K562 (cell line): ENCODE measurements at regions not wholly inside any gene's neighbourhood (a gene's known extent, or its start where the extent isn't known, plus 50 kb on each side); places are given as distances from the start of the nearest gene placed in this dataset.

Source experiments
- CREB3L1 ChIP-seq: fragments of 450-650 bp; IDR thresholded peaks from 2 replicates; pipeline ENCODE4 v1.6.1; 2014; ENCODE audit warnings: low read depth, mild to moderate bottlenecking, moderate library complexity, borderline replicate concordance
- DDX20 ChIP-seq: fragments of 450-650 bp; IDR thresholded peaks from 2 replicates; pipeline ENCODE4 v1.6.1; 2016; ENCODE audit warnings: missing genetic modification characterization, low read depth, mild to moderate bottlenecking, missing compliant biosample characterization, moderate library complexity
- KLF1 ChIP-seq: fragments of 450-650 bp; IDR thresholded peaks from 2 replicates; pipeline ENCODE4 v1.6.1; 2016; ENCODE audit warnings: missing genetic modification characterization, missing compliant biosample characterization
- NCOR1 ChIP-seq: fragments of 450-650 bp; IDR thresholded peaks from 2 replicates; pipeline ENCODE4 v1.6.1; 2016; ENCODE audit warnings: mild to moderate bottlenecking, moderate library complexity
- NEUROD1 ChIP-seq: fragments of 150-350 bp; IDR thresholded peaks from 2 replicates; pipeline ENCODE4 v1.6.1; 2014; ENCODE audit warnings: borderline replicate concordance, low read length, low read depth; ENCODE audit not compliant: partially characterized antibody
- PCBP1 ChIP-seq: fragments of 200-400 bp; formaldehyde crosslinking; IDR thresholded peaks from 2 replicates; pipeline ENCODE4 v1.6.1; 2018; ENCODE audit warnings: mild to moderate bottlenecking, low read depth, low read length; ENCODE audit not compliant: poor library complexity, severe bottlenecking
- SMAD3 ChIP-seq: fragments of 450-650 bp; formaldehyde crosslinking; conservative IDR thresholded peaks from 2 replicates; pipeline ENCODE4 v1.4.0; 2020; ENCODE audit warnings: mild to moderate bottlenecking
- SMAD4 ChIP-seq: fragments of 250-450 bp; sonication (Bioruptor Pico); conservative IDR thresholded peaks from 2 replicates; pipeline ENCODE4 v1.8.0; 2021; ENCODE audit warnings: inconsistent platforms, mild to moderate bottlenecking, moderate library complexity
- TEAD1 ChIP-seq, 2 experiments: fragments of 450-650 bp in 1 of 2; sonication (generic) in 1 of 2; formaldehyde crosslinking; IDR thresholded peaks; 2 replicates each; pipeline versions ENCODE4 v1.4.0 to v1.8.0; 2020 to 2022; ENCODE audit warnings: mild to moderate bottlenecking in 2 of 2, missing genetic modification reagents in 1 of 2
- TEAD4 ChIP-seq, 2 experiments: sonication (generic) in 1 of 2; formaldehyde crosslinking in 1 of 2; IDR thresholded peaks; 2 replicates each; pipeline versions ENCODE4 v1.6.1 to v1.8.0; 2012 to 2022; ENCODE audit warnings: borderline replicate concordance in 1 of 2, inconsistent platforms in 1 of 2, low read length in 1 of 2, mild to moderate bottlenecking in 1 of 2, missing genetic modification reagents in 1 of 2
- THRA ChIP-seq: fragments of 450-650 bp; IDR thresholded peaks from 2 replicates; pipeline ENCODE4 v1.6.1; 2017; ENCODE audit warnings: mild to moderate bottlenecking, moderate library complexity
- VEZF1 ChIP-seq: fragments of 200-800 bp; sonication (Bioruptor generic); IDR thresholded peaks from 2 replicates; pipeline ENCODE4 v1.6.1; 2017; ENCODE audit warnings: missing genetic modification characterization, missing compliant biosample characterization
- ZBTB11 ChIP-seq, 3 experiments: fragments of 200-800 bp in 1 of 3; fragments of 250-450 bp in 1 of 3; fragments of 450-650 bp in 1 of 3; sonication (Bioruptor Pico) in 1 of 3; sonication (Bioruptor generic) in 1 of 3; formaldehyde crosslinking in 1 of 3; IDR thresholded peaks; 2 replicates each; pipeline versions ENCODE4 v1.6.1 to v1.8.0; 2016 to 2022; ENCODE audit warnings: mild to moderate bottlenecking in 2 of 3, missing genetic modification characterization in 2 of 3, missing compliant biosample characterization in 1 of 3, moderate library complexity in 1 of 3
- ZKSCAN1 ChIP-seq: fragments of 150-350 bp; IDR thresholded peaks from 2 replicates; pipeline ENCODE4 v1.6.1; 2016; ENCODE audit warnings: low read depth, low read length
- ZNF449 ChIP-seq: fragments of 250-450 bp; sonication (Bioruptor Pico); IDR thresholded peaks from 2 replicates; pipeline ENCODE4 v1.8.0; 2022; ENCODE audit warnings: moderate library complexity, mild to moderate bottlenecking, inconsistent platforms
- ZNF830 ChIP-seq: fragments of 250-450 bp; sonication (Bioruptor Pico); IDR thresholded peaks from 2 replicates; pipeline ENCODE4 v1.5.0; 2021; ENCODE audit warnings: mild to moderate bottlenecking
- ZSCAN29 ChIP-seq: fragments of 450-650 bp; IDR thresholded peaks from 2 replicates; pipeline ENCODE4 v1.6.1; 2017

GRCh38 chr6:27091661-27092315 is 155.7 kb upstream of the PRSS16 start (continued):
- TF ChIP-seq VEZF1 (CRISPR knock-in tag) (peak; percentile 43; the same call in 1 of the 2 replicates), ZBTB11 (CRISPR knock-in tag; IDR thresholded peaks at IDR 0.05) (peak in 1 of 3 experiments; percentile 80; a peak in 2 of 6 replicates), SMAD4 (CRISPR knock-in tag) (peak; percentile 91), THRA (no peak), ZNF830 (no peak), DDX20 (tag) (no peak), ZKSCAN1 (no peak; the same call in 1 of the 2 replicates), CREB3L1 (peak; percentile 46; the same call in 1 of the 2 replicates), ZSCAN29 (peak; percentile 99), ZNF449 (CRISPR knock-in tag) (no peak), TEAD4 (IDR thresholded peaks at IDR 0.05; ENCODE audit: low read length) (peak; percentile 88), TEAD4 (CRISPR knock-in tag; IDR thresholded peaks at IDR 0.05; ENCODE audit: borderline replicate concordance) (no peak), NCOR1 (peak; percentile 50), PCBP1 (no peak), SMAD3 (CRISPR knock-in tag) (no peak), NEUROD1 (no peak), KLF1 (tag) (no peak), TEAD1 (CRISPR knock-in tag; IDR thresholded peaks at IDR 0.05) (peak; percentile 64 to 97; a peak in 3 of 4 replicates)
